ENCODE measurements at regions not wholly inside any gene's neighbourhood (a gene's known extent, or its start where the extent isn't known, plus 50 kb on each side); places are given as distances from the start of the nearest gene placed in this dataset.

- no peak for TF ChIP-seq EZH2phosphoT487 (IDR thresholded peaks at IDR 0.05; ENCODE audit: insufficient read depth, low read depth)
- TF ChIP-seq EZH2 (IDR thresholded peaks at IDR 0.05; ENCODE audit: insufficient read depth, poor library complexity, severe bottlenecking), result no peak
Measured at GRCh38 chr13:106089261-106089980, 446.0 kb downstream of the EFNB2 start.
